RWPE2 (cell line): ENCODE measurements at regions not wholly inside any gene's neighbourhood (a gene's known extent, or its start where the extent isn't known, plus 50 kb on each side); places are given as distances from the start of the nearest gene placed in this dataset.
A peak's percentile ranks its signal among the peaks of the same experiment; 100 is the strongest.

Experiments used
- ATAC-seq: fragments of 200-7000 bp; cut with Tn5 transposase; 3 replicates; pipeline ENCODE4 v1.9.1; 2021; ENCODE audit warnings: low read depth
- DNase-seq: peaks from one replicate; pipeline ENCODE4 v3.0.0-alpha.2; 2020; ENCODE audit warnings: low spot score
- H3K27ac ChIP-seq: fragments of 450-650 bp; 2 replicates; pipeline ENCODE4 v1.5.1; 2017; ENCODE audit warnings: mild to moderate bottlenecking; ENCODE audit not compliant: poor library complexity, severe bottlenecking
- H3K27me3 ChIP-seq: fragments of 250-450 bp; sonication (Bioruptor Pico); 2 replicates; pipeline ENCODE4 v1.5.1; 2021; ENCODE audit warnings: mild to moderate bottlenecking, moderate library complexity; ENCODE audit not compliant: insufficient read depth, poor library complexity, severe bottlenecking
- H3K36me3 ChIP-seq: fragments of 250-450 bp; sonication (Bioruptor Pico); 2 replicates; pipeline ENCODE4 v1.5.1; 2020; ENCODE audit warnings: low read depth, mild to moderate bottlenecking, moderate library complexity
- H3K4me1 ChIP-seq: fragments of 250-450 bp; sonication (Bioruptor Pico); 2 replicates; pipeline ENCODE4 v1.5.1; 2021; ENCODE audit warnings: mild to moderate bottlenecking, moderate library complexity; ENCODE audit not compliant: insufficient read depth, poor library complexity, severe bottlenecking
- H3K4me3 ChIP-seq: fragments of 250-450 bp; sonication (Bioruptor Pico); 2 replicates; pipeline ENCODE4 v1.5.1; 2021; ENCODE audit warnings: mild to moderate bottlenecking, moderate library complexity; ENCODE audit not compliant: severe bottlenecking
- H3K9me3 ChIP-seq: fragments of 250-450 bp; sonication (Bioruptor Pico); 2 replicates; pipeline ENCODE4 v1.5.1; 2021; ENCODE audit warnings: mild to moderate bottlenecking, moderate library complexity; ENCODE audit not compliant: severe bottlenecking
- CTCF ChIP-seq: fragments of 450-650 bp; IDR thresholded peaks from one replicate; pipeline ENCODE4 v1.5.1; 2017; ENCODE audit warnings: mild to moderate bottlenecking, moderate library complexity; ENCODE audit not compliant: poor library complexity, severe bottlenecking

GRCh38 chr7:131753620-131754222, 197.3 kb upstream of the PODXL start:
- ATAC-seq, result peak; percentile 45; the same call in 1 of the 3 replicates
- Histone ChIP-seq H3K4me3 (no peak overlapping the region), H3K27ac (no peak overlapping the region), H3K4me1 (no peaks in the 10 kb centered on the region), H3K27me3 (peaks cover 12% of the 10 kb centered on the region), H3K9me3 (peaks cover 2% of the 10 kb centered on the region), H3K36me3 (no peaks in the 10 kb centered on the region)
- DNase-seq, result no peak
- peak; percentile 65 for TF ChIP-seq CTCF

GRCh38 chr7:131747658-131748232, 191.3 kb upstream of the PODXL start:
- DNase-seq (no peak), ATAC-seq (no peak)
- Histone ChIP-seq H3K27me3 (peaks cover 9% of the 10 kb centered on the region), H3K27ac (no peak overlapping the region), H3K36me3 (no peaks in the 10 kb centered on the region), H3K4me1 (no peaks in the 10 kb centered on the region), H3K4me3 (no peak overlapping the region), H3K9me3 (no peaks in the 10 kb centered on the region)
- no peak for TF ChIP-seq CTCF

- Histone ChIP-seq H3K27ac (no peak overlapping the region), H3K27me3 (no peaks in the 10 kb centered on the region), H3K9me3 (no peaks in the 10 kb centered on the region), H3K36me3 (no peaks in the 10 kb centered on the region), H3K4me3 (no peak overlapping the region), H3K4me1 (no peaks in the 10 kb centered on the region)
- no peak for DNase-seq
- peak; percentile 76 for ATAC-seq
- TF ChIP-seq CTCF, result no peak
Observed at GRCh38 chr7:131745390-131746248, 189.2 kb upstream of the PODXL start.

GRCh38 chr7:131741446-131741845, 185.0 kb upstream of the PODXL start:
- H3K36me3 ChIP-seq, result no peaks in the 10 kb centered on the region
- H3K27me3 ChIP-seq, result peaks cover 7% of the 10 kb centered on the region
- H3K4me1 ChIP-seq, result no peaks in the 10 kb centered on the region
- DNase-seq (no peak), ATAC-seq (no peak)
- H3K27ac ChIP-seq, result no peak overlapping the region
- no peak overlapping the region for H3K4me3 ChIP-seq
- no peak for TF ChIP-seq CTCF
- H3K9me3 ChIP-seq, result peaks cover 1% of the 10 kb centered on the region
